HG03469 (cell line): ENCODE measurements at regions not wholly inside any gene's neighbourhood (a gene's known extent, or its start where the extent isn't known, plus 50 kb on each side); places are given as distances from the start of the nearest gene placed in this dataset.
"Not testable (repeated sequence)": the region's sequence is repeated elsewhere in the genome, so short reads cannot be mapped to it uniquely, and the experiment has no call there.

Experiments used
- ATAC-seq: cut with Tn5 transposase; IDR thresholded peaks from one replicate; pipeline ENCODE4 v1.9.1; 2021; ENCODE audit warnings: mild to moderate bottlenecking, moderate library complexity, moderate number of reproducible peaks; ENCODE audit not compliant: unreplicated experiment

GRCh38 chr3:19825193-19825592, 108.8 kb downstream of the EFHB start:
- ATAC-seq = no peak

GRCh38 chr3:19822805-19823204, 111.2 kb downstream of the EFHB start:
- ATAC-seq = no peak

- no peak for ATAC-seq
Measured at GRCh38 chr3:19816631-19817030, 117.4 kb downstream of the EFHB start.

- no peak for ATAC-seq
Measured at GRCh38 chr3:19815805-19816204, 118.2 kb downstream of the EFHB start.

GRCh38 chr3:19813743-19814142, 120.3 kb downstream of the EFHB start:
- ATAC-seq = not testable (repeated sequence)

- no peak for ATAC-seq
Measured at GRCh38 chr3:19811689-19812088, 122.3 kb downstream of the EFHB start.

- ATAC-seq = no peak
Measured at GRCh38 chr3:19808834-19809233, 125.2 kb downstream of the EFHB start.

- no peak for ATAC-seq
Measured at GRCh38 chr3:19799887-19800286, 134.1 kb downstream of the EFHB start.

GRCh38 chr3:19799115-19799514, 134.9 kb downstream of the EFHB start:
- no peak for ATAC-seq

GRCh38 chr3:19798324-19798723, 135.7 kb downstream of the EFHB start:
- no peak for ATAC-seq

- ATAC-seq = no peak
Measured at GRCh38 chr3:19792388-19792787, 141.6 kb downstream of the EFHB start.

- no peak for ATAC-seq
Measured at GRCh38 chr3:19775765-19776164, 158.3 kb downstream of the EFHB start.

GRCh38 chr3:19769694-19770093, 164.3 kb downstream of the EFHB start:
- ATAC-seq = no peak

- no peak for ATAC-seq
Measured at GRCh38 chr3:19765954-19766353, 168.1 kb downstream of the EFHB start.

- no peak for ATAC-seq
Measured at GRCh38 chr3:19757773-19758172, 176.2 kb downstream of the EFHB start.

GRCh38 chr3:19749448-19750017, 184.5 kb downstream of the EFHB start:
- ATAC-seq = no peak

GRCh38 chr3:19748782-19749447, 185.1 kb downstream of the EFHB start:
- no peak for ATAC-seq

GRCh38 chr3:19744047-19744446, 190.0 kb downstream of the EFHB start:
- no peak for ATAC-seq

- no peak for ATAC-seq
Measured at GRCh38 chr3:19742935-19743334, 191.1 kb downstream of the EFHB start.

GRCh38 chr3:19739504-19739903, 194.5 kb downstream of the EFHB start:
- no peak for ATAC-seq

- no peak for ATAC-seq
Measured at GRCh38 chr3:19738846-19739245, 195.2 kb downstream of the EFHB start.

GRCh38 chr3:19735111-19735510, 198.9 kb downstream of the EFHB start:
- ATAC-seq = no peak

GRCh38 chr3:19734453-19734852, 199.6 kb downstream of the EFHB start:
- ATAC-seq = no peak
